ENCODE measurements at regions not wholly inside any gene's neighbourhood (a gene's known extent, or its start where the extent isn't known, plus 50 kb on each side); places are given as distances from the start of the nearest gene placed in this dataset.

- intact Hi-C loops (cut with micrococcal nuclease; ENCODE audit: unreplicated experiment): no loop called here
- no peaks in the 10 kb centered on the region for H3F3A ChIP-seq (ENCODE audit: insufficient read depth, low read depth)
- POLR2A ChIA-PET (ENCODE audit: unreplicated experiment): no interaction called here
- BruUV-seq (replicated peaks): no TSS peak
- H3K4me3 ChIP-seq: no peak overlapping the region
- TF ChIP-seq CTCF (conservative IDR thresholded peaks at IDR 0.05) (no peak), EZH2 (IDR thresholded peaks at IDR 0.05; ENCODE audit: low read depth) (no peak)
- H4K20me1 ChIP-seq (ENCODE audit: insufficient read depth): no peaks in the 10 kb centered on the region
- H3K9me3 ChIP-seq (ENCODE audit: insufficient read depth, low read depth): no peaks in the 10 kb centered on the region
- H3K27me3 ChIP-seq (ENCODE audit: insufficient read depth, low read depth): no peaks in the 10 kb centered on the region
- H3K4me2 ChIP-seq: no peak overlapping the region
- H2AFZ ChIP-seq: no peak overlapping the region
- no peak for DNase-seq
- no peak overlapping the region for H3K27ac ChIP-seq
- no peaks in the 10 kb centered on the region for H3K9me2 ChIP-seq (ENCODE audit: insufficient read depth)
- no peaks in the 10 kb centered on the region for H3K36me3 ChIP-seq (ENCODE audit: low read depth)
- no peaks in the 10 kb centered on the region for H3K4me1 ChIP-seq (replicated peaks; ENCODE audit: insufficient read depth)
- CTCF ChIA-PET: no interaction called here
- H3K79me2 ChIP-seq (ENCODE audit: low read depth): no peaks in the 10 kb centered on the region
Measured at GRCh38 chr1:48057249-48057648, 60.1 kb upstream of the TRABD2B start.

DNA sequence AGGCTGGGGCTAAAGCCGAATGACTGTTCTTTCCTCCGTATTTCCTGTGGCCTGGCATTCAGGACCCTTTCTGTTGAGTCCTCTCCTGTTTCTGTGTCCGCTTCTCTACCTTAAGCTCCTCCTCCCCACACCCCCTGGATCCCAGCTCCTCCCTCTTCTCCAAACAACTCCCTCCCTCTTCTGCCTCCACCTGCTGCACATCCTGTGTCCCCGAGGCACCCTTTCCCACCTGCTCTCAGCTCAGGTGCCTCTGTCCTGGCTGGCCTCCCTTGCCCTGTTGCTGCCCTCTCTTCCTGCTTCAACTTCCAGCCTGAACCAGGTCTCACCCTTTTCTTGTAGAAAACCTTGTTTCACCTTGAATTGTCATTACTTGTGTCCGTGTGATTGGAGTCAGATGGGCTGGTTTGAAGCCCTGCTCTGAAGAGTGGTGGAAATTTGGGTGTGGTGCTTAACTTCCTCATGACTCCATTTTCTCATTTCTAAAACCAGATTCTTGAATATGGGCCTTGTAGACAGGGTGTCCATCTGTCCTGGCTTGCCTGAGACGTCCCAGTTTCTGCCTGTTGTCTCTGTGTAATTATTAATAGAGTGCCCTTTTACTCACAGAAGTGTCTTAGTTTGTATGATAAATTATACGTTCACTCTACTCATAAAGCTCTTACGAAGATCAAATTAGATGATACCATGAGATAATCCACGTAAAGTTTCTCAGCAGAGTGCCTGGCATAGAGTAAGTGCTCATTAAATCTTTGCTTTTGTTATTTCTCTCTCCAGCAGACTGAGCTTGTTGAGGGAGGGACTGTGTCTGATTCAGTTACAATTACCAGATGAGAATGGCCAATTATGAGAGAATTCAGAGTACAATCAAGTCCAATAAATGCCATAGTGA is 58.9 kb upstream of the TRABD2B start:
- ChIA-PET POLR2A (ENCODE audit: unreplicated experiment) (no interaction called here), CTCF (no interaction called here)
- no peaks in the 10 kb centered on the region for H3F3A ChIP-seq (ENCODE audit: insufficient read depth, low read depth)
- no peak overlapping the region for H2AFZ ChIP-seq
- TF ChIP-seq CTCF (conservative IDR thresholded peaks at IDR 0.05): no peak
- TF ChIP-seq EZH2 (IDR thresholded peaks at IDR 0.05; ENCODE audit: low read depth): no peak
- H3K9me2 ChIP-seq (ENCODE audit: insufficient read depth): no peaks in the 10 kb centered on the region
- intact Hi-C loops (cut with micrococcal nuclease; ENCODE audit: unreplicated experiment): no loop called here
- no TSS peak for BruUV-seq (replicated peaks)
- H4K20me1 ChIP-seq (ENCODE audit: insufficient read depth): no peaks in the 10 kb centered on the region
- no peak overlapping the region for H3K4me2 ChIP-seq
- no peak for DNase-seq
- H3K9me3 ChIP-seq (ENCODE audit: insufficient read depth, low read depth): no peaks in the 10 kb centered on the region
- H3K4me1 ChIP-seq (replicated peaks; ENCODE audit: insufficient read depth): no peaks in the 10 kb centered on the region
- no peaks in the 10 kb centered on the region for H3K79me2 ChIP-seq (ENCODE audit: low read depth)
- no peak overlapping the region for H3K27ac ChIP-seq
- H3K4me3 ChIP-seq: no peak overlapping the region
- no peaks in the 10 kb centered on the region for H3K36me3 ChIP-seq (ENCODE audit: low read depth)
- no peaks in the 10 kb centered on the region for H3K27me3 ChIP-seq (ENCODE audit: insufficient read depth, low read depth)

DNA sequence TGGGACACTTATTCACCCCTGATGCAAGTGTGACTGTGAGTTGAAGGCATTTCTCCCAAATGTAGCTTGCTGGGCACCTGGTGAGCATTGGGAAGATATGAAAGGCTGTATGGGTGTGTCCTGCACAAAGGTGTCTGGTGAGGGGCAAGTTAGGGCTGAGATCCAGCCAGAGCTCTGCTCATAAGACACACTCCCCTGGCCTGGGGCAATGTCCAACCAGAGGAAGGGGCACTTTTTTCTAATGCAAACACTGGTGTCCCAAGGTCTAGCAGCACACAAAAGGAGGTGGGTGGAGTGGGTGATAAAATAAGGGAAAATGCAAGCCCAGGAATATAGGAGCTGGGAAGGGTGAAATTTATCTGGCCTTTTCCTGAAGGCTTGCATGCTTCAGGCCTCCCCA is 57.0 kb upstream of the TRABD2B start:
- H3K9me2 ChIP-seq (ENCODE audit: insufficient read depth): no peaks in the 10 kb centered on the region
- H3K9me3 ChIP-seq (ENCODE audit: insufficient read depth, low read depth): no peaks in the 10 kb centered on the region
- no peaks in the 10 kb centered on the region for H3K36me3 ChIP-seq (ENCODE audit: low read depth)
- POLR2A ChIA-PET (ENCODE audit: unreplicated experiment): no interaction called here
- H2AFZ ChIP-seq: no peak overlapping the region
- CTCF ChIA-PET: no interaction called here
- DNase-seq: no peak
- BruUV-seq (replicated peaks): no TSS peak
- no peaks in the 10 kb centered on the region for H4K20me1 ChIP-seq (ENCODE audit: insufficient read depth)
- TF ChIP-seq EZH2 (IDR thresholded peaks at IDR 0.05; ENCODE audit: low read depth) (no peak), CTCF (conservative IDR thresholded peaks at IDR 0.05) (no peak)
- no peak overlapping the region for H3K27ac ChIP-seq
- no peaks in the 10 kb centered on the region for H3K4me1 ChIP-seq (replicated peaks; ENCODE audit: insufficient read depth)
- intact Hi-C loops (cut with micrococcal nuclease; ENCODE audit: unreplicated experiment): no loop called here
- no peaks in the 10 kb centered on the region for H3K27me3 ChIP-seq (ENCODE audit: insufficient read depth, low read depth)
- no peaks in the 10 kb centered on the region for H3F3A ChIP-seq (ENCODE audit: insufficient read depth, low read depth)
- no peak overlapping the region for H3K4me2 ChIP-seq
- H3K4me3 ChIP-seq: no peak overlapping the region
- H3K79me2 ChIP-seq (ENCODE audit: low read depth): no peaks in the 10 kb centered on the region
